HG03575 (cell line): ENCODE measurements at regions not wholly inside any gene's neighbourhood (a gene's known extent, or its start where the extent isn't known, plus 50 kb on each side); places are given as distances from the start of the nearest gene placed in this dataset.

Source experiments
- ATAC-seq: cut with Tn5 transposase; IDR thresholded peaks from one replicate; pipeline ENCODE4 v1.9.1; 2021; ENCODE audit not compliant: unreplicated experiment, insufficient number of reproducible peaks, low FRiP score; ENCODE audit errors: extremely low read depth

DNA sequence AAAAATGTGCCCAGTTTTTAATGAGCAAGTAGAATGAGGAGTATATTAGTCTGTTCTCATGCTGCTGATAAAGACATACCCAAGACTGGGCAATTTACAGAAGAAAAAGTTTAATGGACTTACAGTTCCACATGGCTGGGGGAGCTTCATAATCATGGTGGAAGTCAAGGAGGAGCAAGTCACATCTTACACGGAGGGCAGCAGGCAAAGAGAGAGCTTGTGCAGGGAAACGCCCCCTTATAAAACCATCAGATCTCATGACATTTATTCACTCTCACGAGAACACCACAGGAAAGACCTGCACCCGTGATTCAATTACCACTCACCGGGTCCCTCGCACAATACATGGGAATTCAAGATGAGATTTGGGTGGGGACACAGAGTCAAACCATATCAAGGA is 111.7 kb upstream of the CNTN6 start:
- ATAC-seq: no peak

DNA sequence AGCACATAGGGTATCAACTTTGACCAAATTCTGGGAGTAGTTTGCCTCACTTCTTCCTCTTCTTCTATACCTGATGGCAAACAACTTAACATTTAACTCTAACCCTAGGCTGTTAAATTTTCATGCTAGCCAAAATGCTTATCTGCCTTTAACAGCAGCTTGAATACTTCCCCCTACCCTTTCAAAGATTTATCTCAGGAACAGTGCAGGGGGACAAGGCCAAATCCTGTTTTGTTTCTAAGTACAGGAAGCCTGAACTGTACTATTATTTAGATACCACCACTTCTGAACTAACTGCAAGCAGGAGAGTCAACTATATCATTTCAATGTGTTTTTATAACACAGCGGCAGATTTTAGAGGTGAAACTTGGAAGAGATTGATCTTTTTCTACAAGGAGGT is 104.0 kb upstream of the CNTN6 start:
- ATAC-seq: no peak

- no peak for ATAC-seq
These were observed 100.0 kb upstream of the CNTN6 start for GRCh38 chr3:992871-993270.

GRCh38 chr3:1002010-1002409 is 90.8 kb upstream of the CNTN6 start:
- no peak for ATAC-seq

DNA sequence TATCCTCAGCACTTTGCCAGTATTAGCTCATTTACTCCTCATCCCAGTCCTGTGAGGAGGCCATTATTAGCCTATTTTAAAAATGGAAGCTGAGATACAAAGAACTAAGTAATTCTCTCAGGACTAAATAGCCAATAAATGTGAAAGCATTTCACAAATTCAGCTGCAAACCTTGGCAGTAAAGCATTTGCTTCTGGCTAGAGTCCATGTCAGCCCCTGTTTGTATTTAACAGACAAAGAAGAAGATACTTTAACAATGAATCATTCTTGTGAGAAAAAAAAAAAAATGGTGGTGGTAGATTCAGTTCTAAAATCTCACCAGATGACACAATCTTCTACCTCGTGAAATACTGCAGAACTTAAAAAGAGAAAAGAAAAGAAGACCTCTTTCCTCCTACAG is 85.0 kb upstream of the CNTN6 start:
- no peak for ATAC-seq

DNA sequence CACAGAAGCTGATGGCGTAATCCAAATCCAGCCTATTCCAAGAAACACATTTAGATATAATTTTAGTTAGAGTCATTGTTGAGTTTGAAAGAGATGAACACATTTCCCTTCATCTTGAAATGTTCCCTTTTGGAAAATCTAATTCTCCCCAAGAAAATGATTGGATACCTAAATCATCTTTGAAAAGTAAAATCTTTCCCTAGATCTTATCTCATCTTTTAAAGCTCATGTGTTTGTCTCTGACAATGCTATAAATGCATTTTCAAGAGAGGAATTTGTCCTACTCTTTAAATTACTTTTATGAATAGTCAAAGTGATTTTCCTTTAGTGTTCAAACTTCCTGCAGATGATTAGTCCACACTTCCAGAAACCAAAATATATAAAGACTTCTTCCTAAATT is 82.6 kb upstream of the CNTN6 start:
- ATAC-seq: no peak

- no peak for ATAC-seq
These were observed 77.0 kb upstream of the CNTN6 start for GRCh38 chr3:1015826-1016225.

DNA sequence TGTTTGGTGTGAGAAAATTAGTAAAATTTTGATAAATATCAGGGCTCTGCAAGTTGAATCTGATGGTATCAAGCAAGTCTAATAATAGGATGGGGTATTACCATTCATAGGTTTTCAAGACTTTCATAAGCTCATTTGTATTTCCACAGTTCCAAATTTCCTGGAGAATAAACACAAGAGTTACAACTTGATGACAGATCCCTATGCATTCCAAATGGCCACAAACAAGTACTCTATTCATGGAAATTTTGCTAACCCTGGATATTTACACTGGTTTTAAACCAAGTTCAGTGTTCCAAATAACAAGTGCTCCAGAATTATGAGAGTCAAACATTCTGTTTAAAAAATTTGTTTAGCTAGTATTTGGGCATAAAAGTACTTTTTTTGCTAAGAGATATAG is 75.0 kb upstream of the CNTN6 start:
- no peak for ATAC-seq

DNA sequence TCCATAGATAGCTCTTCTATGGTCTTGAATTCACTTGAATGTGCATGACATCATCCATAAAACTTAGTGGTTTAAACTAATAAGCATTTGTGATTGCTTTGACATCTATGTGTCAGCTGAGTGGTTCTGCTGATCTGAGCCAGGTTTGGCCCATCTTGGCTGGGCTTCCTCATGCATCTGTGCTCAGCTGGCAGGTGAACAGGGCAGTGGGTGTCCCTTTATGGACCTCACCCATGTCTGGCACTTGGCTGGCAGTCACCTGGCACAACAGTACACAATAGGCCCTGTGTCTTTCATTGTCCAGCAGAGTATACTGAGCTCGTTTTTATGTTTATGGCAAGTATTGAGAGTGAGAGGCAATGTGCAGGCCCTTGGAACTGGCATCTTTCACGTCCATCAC is 73.7 kb upstream of the CNTN6 start:
- ATAC-seq: no peak

DNA sequence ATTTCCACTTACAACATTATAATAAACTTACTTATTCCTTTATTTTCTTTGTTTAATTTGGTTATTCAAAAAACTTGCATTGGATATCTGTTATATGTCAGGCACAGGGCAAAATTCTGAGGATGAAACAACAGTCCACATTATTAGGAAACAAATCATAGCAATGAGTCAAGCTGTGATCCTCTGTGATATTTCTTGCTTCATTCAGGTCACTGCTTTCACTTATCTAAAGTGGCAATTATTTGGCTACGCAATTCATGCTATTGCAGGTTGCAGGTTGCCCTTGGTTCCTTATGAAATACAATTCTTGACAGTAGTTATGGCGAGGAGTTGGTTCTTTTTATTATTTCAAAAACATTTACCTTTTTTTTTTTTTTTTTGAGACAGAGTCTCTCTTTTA is 66.4 kb upstream of the CNTN6 start:
- ATAC-seq: no peak

GRCh38 chr3:1036207-1036826 is 56.5 kb upstream of the CNTN6 start:
- no peak for ATAC-seq

GRCh38 chr3:1037631-1038030 is 55.2 kb upstream of the CNTN6 start:
- no peak for ATAC-seq
